Cardiac fibroblast (primary cell): ENCODE measurements at regions not wholly inside any gene's neighbourhood (a gene's known extent, or its start where the extent isn't known, plus 50 kb on each side); places are given as distances from the start of the nearest gene placed in this dataset.

ENCODE experiments used
- DNase-seq, 2 donors: peaks; one replicate each; pipeline versions ENCODE4 v3.0.0 to v3.0.0-alpha.2; 2010; ENCODE audit warnings: low read depth in 2 of 2
- H3K4me3 ChIP-seq, 2 donors: replicated peaks in 1 of 2; 1 replicate in 1 of 2; 2 replicates in 1 of 2; pipeline ENCODE4 v1.5.1; 2011; ENCODE audit warnings: low read depth in 2 of 2, low read length in 2 of 2, mild to moderate bottlenecking in 2 of 2, moderate library complexity in 1 of 2
- TF ChIP-seq, protein P1 (sequence below): IDR thresholded peaks from one replicate; pipeline ENCODE4 v1.5.1; 2011; ENCODE audit warnings: low read depth, mild to moderate bottlenecking, low read length, inconsistent platforms

DNA sequence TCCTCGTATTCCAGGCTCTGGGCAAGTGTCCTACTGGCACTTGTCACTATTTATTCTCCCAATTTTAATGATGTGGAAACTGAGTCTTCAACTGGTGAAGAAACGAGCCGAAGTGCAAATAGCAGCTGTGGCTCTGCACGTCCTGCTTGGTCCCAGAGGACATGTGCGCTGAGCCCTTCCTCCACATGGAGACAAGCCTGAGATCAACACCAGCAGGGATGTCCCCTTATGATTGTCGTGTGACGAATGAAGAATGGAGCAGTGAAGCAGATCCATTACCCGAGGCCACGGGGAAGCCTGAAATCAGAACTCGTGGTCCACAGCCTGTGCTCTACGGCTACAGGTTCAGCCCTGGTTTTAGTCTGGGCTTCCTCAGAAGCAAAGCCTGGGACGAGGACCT, 61.0 kb downstream of the FOXL1 start:
- no peak for DNase-seq
- no peak overlapping the region for H3K4me3 ChIP-seq
- TF ChIP-seq, protein P1, sequence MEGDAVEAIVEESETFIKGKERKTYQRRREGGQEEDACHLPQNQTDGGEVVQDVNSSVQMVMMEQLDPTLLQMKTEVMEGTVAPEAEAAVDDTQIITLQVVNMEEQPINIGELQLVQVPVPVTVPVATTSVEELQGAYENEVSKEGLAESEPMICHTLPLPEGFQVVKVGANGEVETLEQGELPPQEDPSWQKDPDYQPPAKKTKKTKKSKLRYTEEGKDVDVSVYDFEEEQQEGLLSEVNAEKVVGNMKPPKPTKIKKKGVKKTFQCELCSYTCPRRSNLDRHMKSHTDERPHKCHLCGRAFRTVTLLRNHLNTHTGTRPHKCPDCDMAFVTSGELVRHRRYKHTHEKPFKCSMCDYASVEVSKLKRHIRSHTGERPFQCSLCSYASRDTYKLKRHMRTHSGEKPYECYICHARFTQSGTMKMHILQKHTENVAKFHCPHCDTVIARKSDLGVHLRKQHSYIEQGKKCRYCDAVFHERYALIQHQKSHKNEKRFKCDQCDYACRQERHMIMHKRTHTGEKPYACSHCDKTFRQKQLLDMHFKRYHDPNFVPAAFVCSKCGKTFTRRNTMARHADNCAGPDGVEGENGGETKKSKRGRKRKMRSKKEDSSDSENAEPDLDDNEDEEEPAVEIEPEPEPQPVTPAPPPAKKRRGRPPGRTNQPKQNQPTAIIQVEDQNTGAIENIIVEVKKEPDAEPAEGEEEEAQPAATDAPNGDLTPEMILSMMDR, result no peak

DNA sequence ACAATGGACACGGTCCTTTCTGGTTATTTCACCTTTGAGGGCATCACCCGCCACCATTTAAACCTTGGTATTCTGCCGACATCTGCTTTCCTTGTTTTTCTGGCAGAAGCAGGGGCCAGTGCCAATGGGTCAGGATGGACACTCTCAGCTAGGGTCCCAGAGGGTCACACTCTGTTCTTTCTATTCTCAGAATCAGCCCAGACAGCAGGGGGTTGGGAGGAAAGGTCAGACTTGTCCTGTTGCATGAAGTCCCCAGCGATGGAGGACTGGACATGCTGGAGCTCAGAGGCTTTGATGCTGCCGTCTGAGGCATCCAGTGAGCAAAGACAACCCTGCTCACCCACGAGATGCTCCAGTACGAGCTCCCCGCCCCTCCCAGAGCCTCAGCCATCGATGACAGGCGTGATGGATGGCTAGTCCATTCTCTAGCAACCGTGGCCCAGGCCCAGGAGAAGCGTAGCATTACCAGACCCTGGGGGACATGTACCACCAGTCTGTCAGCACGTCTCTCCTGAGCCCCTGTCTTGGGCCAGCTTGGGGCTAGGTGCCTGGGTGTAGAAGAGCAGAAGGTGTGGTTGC, 62.0 kb downstream of the FOXL1 start:
- no peak for DNase-seq
- TF ChIP-seq, protein P1, result no peak
- H3K4me3 ChIP-seq, result no peak overlapping the region

DNA sequence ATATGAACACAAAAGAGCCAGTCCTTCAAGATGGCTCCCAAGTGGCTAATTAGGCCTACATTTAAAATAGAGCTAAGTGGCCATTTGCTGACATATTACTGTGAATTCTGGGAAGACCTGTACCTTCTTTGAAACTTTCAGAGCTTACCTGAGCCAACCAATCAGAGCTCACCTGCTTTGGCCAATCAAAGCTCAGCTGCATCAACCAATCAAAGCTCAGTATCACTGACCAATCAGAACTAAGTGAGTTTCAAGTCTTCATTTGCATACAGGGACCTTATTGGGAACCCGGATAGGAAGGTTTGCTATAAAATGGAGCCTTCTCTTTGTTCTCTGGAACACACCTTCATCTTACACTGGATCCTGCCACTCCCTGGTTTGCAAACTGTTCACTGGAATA, 63.7 kb downstream of the FOXL1 start:
- TF ChIP-seq, protein P1, result no peak
- DNase-seq, result peak in 1 of 2 donors; percentile 12

DNA sequence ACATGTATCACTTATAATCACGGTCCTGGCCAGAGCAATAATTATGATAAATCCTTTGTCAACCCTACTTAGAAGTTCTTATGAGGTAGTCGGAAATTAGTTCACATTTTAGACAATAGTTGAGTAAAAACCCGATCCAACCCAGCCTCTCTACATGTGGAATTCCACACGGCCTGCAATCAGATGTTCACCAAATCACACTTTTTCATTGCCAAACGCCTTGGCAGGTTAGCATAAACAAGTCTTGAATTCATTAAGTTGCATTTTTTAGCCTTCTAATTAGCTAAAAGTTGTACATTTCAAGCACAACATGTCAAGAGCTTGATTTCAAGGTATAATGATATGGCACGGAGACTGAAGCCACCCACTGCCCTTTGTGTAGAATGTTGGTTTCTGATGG, 65.3 kb downstream of the FOXL1 start:
- no peak for DNase-seq
- TF ChIP-seq, protein P1, result no peak
- H3K4me3 ChIP-seq, result no peak overlapping the region

More for the DNA sequence above, 63.7 kb downstream of the FOXL1 start:
- H3K4me3 ChIP-seq, result no peak overlapping the region

DNA sequence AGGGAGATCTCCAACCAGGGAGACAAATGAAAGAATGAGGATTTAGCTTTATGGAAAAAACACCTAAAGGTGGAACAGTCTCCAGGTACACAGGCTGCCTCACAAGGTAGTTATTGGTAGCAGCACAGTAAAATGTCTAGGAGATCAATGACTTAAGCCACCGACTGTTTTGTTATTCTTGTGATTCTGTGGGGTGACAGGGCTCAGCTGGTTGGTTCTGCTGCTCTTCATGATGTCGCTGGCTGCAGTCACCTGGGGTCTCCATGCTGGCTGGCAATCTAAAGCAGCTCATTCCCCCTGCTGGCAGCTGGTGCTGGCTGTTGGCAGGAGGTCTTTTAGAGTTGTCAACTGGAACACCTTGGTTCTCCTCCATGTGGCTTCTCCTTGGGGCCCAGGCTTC, 69.2 kb downstream of the FOXL1 start:
- TF ChIP-seq, protein P1, result no peak
- no peak overlapping the region for H3K4me3 ChIP-seq
- DNase-seq, result no peak

DNA sequence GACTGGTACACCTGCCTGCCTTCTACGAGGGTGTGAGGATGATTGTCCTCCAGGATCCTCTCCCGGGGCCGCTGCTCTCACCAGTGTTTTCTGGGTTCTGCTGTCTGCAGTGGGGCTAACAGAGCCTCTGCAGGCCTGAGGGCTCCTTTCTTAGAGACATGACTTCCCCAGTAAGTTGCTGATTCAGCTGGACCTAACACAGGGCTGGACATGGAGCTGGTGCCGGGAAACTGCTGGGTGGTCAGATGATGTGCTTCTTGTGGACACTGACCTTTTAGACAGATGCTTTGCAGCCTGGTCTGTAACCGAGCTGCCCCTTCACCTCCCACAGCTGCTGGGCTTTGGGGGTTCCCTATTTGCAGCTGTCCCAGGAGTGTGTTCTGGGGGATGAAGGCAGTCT, 71.5 kb downstream of the FOXL1 start:
- no peak overlapping the region for H3K4me3 ChIP-seq
- no peak for DNase-seq
- TF ChIP-seq, protein P1, result no peak
